Stimulated activated naive CD8-positive, alpha-beta T cell treated with anti-CD3 and anti-CD28 coated beads, Interleukin-15, Interleukin-2, amounts not matched to agents 100 ng/mL and 50 ng/mL, for 24 hours (primary cell): ENCODE measurements at regions not wholly inside any gene's neighbourhood (a gene's known extent, or its start where the extent isn't known, plus 50 kb on each side); places are given as distances from the start of the nearest gene placed in this dataset.
"Not testable (repeated sequence)": the region's sequence is repeated elsewhere in the genome, so short reads cannot be mapped to it uniquely, and the experiment has no call there.

Experiments
- H3K27ac Mint-ChIP-seq: one replicate; pipeline ENCODE4 v1.8.0; 2021; ENCODE audit warnings: mild to moderate bottlenecking, mixed read lengths
- H3K27me3 Mint-ChIP-seq: one replicate; pipeline ENCODE4 v1.8.0; 2021; ENCODE audit warnings: mixed read lengths
- H3K36me3 Mint-ChIP-seq: one replicate; pipeline ENCODE4 v1.8.0; 2021; ENCODE audit warnings: low read depth, mixed read lengths
- H3K4me1 Mint-ChIP-seq: one replicate; pipeline ENCODE4 v1.8.0; 2021; ENCODE audit warnings: low read depth, mixed read lengths
- H3K4me3 Mint-ChIP-seq: one replicate; pipeline ENCODE4 v1.8.0; 2021; ENCODE audit warnings: mild to moderate bottlenecking, mixed read lengths
- H3K9me3 Mint-ChIP-seq: one replicate; pipeline ENCODE4 v1.8.0; 2021; ENCODE audit warnings: mixed read lengths

DNA sequence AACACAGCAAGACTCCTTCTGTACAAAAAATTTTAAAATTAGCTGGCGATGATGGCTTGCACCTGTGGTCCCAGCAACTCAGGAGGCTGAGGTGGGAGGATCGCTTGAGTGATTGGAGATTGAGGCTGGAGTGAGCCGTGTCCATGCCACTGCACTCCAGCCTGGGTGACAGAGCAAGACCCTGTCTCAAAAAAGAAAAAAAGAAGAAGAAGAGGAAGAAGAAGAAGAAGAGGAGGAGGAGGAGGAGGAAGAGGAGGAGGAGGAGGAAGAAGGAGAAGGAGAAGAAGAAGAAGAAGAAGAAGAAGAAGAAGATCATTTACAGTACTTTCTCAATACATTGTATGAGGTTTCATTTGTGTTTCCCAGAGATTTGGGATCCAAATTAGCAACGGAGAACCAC lies 94.7 kb upstream of the IPO9 start:
- not testable (repeated sequence) for H3K36me3 Mint-ChIP-seq, H3K9me3 Mint-ChIP-seq, H3K4me3 Mint-ChIP-seq, H3K4me1 Mint-ChIP-seq, H3K27ac Mint-ChIP-seq
- peaks cover 11% of the 10 kb centered on the region for H3K27me3 Mint-ChIP-seq

DNA sequence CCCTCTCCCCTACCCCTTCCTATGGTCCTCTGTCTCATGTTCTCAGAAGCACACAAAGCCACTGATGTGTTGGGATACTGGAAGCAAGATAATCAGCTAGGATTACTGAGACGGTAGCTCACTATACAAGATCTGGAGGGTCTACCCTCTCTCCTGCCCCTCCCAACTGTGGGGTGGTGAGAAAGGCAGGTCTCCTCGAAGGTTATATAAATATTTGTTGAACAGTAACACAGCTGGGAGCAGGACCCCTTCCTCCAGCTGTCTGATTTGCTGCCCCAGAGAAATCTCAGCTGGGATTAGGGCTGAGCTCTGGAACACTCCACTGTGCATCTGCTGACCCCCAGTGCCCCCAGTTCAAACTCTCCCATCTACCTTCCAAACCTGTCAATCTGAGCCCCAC lies 94.2 kb upstream of the IPO9 start:
- no peak overlapping the region for H3K27ac Mint-ChIP-seq
- H3K4me3 Mint-ChIP-seq: no peak overlapping the region
- H3K4me1 Mint-ChIP-seq: peaks cover 10% of the 10 kb centered on the region
- H3K27me3 Mint-ChIP-seq: peaks cover 11% of the 10 kb centered on the region
- H3K36me3 Mint-ChIP-seq: no peaks in the 10 kb centered on the region
- no peaks in the 10 kb centered on the region for H3K9me3 Mint-ChIP-seq

DNA sequence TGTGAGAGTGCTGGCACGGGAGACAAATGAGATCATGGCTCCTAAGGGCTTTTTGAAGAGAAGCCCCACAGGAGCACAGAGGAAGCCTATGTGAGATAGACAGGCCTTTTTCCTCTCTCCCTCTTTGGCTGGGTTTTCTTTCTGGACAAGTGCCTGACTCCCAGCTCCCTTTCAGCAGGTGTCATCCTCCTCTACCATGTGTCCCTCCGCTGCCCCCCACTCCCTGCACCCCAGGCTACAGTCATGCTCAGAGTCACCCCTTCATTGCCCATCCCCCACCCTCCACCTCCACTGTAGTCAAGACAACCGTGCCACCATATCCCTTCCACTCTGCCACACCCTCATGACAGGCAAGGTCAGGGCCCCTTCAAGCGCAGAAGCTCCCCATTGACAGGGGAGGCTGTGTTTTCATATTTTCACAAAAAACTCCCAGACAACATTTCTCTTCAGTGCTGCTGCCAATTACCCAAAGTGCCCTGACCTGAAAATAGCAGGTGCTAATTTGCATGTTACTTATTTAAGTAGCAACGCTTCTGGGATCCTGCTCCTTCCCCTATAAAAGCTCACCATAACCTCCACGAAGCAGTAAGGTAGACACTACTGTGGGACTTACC lies 92.1 kb upstream of the IPO9 start:
- H3K27ac Mint-ChIP-seq: no peak overlapping the region
- peaks cover 17% of the 10 kb centered on the region for H3K27me3 Mint-ChIP-seq
- no peaks in the 10 kb centered on the region for H3K9me3 Mint-ChIP-seq
- H3K36me3 Mint-ChIP-seq: no peaks in the 10 kb centered on the region
- peaks cover 17% of the 10 kb centered on the region for H3K4me1 Mint-ChIP-seq
- no peak overlapping the region for H3K4me3 Mint-ChIP-seq

DNA sequence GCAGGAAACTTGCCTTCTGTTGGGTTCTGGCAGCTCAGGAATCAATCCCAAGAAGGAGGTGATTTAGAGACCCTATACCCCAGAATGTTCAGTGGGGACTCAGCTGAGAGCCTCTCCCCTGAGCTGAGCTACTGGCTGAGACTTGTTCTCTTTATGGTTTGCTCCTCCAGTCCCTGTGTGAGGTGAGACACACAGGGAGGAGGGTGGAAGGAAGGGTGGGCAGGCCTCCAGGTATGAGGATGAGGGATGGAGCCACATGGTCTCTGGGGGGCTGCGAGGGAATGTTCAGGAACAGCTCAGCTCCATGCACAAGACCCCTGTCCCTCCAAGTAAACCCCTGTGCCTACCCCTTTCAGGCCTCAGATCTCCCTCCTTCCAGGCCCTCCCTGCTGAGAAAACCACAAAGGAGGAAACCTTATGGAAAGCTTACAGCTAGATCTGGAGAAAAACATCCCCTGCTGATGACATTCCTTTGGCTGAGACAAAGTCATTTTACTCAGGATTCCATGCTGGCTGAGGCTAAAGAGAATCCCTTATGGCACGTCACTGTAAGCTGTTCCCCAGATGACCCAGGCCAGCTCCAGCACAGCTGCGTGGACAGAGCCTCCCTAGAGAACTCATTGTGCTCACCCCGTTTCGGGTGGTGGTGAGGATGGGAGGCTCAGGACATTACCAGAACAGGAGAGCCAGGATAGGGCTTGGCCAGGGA lies 91.5 kb upstream of the IPO9 start:
- Mint-ChIP-seq H3K4me1 (peaks cover 17% of the 10 kb centered on the region), H3K36me3 (no peaks in the 10 kb centered on the region), H3K27ac (no peak overlapping the region), H3K27me3 (peaks cover 17% of the 10 kb centered on the region), H3K9me3 (no peaks in the 10 kb centered on the region), H3K4me3 (no peak overlapping the region)

DNA sequence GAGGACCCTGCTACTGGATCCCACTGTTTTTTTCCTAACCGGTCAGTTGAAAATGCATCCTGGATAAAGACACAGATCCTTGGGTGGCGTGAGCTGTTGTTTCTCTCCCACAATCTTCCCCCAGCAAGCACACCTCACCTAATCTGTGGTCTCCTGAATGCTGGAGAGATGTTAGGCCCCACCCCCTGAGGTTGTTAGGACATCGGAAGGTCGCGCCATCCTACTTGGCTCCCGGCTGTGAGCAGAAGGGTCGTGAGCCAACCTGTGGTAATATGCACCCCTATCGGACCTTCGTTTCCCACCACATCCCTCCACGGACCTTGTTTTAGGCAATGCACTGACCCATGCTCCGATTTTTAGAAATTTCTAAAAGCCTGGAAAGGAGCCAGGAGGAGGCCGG lies 89.9 kb upstream of the IPO9 start:
- no peaks in the 10 kb centered on the region for H3K9me3 Mint-ChIP-seq
- no peaks in the 10 kb centered on the region for H3K36me3 Mint-ChIP-seq
- H3K27me3 Mint-ChIP-seq: peaks cover 17% of the 10 kb centered on the region
- H3K4me1 Mint-ChIP-seq: peaks cover 17% of the 10 kb centered on the region
- H3K4me3 Mint-ChIP-seq: peak overlapping the region; percentile 82
- no peak overlapping the region for H3K27ac Mint-ChIP-seq

DNA sequence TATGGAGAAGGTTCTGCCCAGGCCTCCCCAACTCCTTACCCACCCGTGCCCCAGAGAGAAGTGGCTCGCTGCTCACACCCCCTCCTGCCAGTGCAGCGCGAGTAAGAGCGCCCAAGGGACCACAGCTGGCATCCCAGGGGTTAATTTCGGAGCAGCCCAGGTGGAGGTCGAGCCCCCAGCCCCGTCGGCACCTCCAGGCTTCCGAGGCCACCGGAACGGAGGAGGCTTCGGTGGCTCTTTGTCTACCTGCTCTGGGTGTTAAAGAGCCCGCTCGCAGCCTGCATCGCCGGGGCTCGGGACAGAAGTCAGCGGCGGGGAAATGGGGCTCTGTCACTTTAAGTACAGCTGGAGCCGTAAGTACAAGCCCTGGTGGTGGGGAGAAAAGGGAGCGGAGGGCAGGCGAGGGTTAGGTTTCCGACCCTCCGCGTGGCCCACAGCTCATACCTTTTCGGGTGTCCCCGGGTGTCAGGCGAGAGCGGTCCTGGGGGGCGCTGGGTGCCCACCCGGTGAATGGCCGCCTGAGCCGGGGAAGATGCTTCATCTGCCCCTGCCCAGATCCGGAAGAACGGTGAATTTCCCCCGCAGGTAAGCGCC lies 89.4 kb upstream of the IPO9 start:
- H3K4me1 Mint-ChIP-seq: peaks cover 17% of the 10 kb centered on the region
- H3K27ac Mint-ChIP-seq: no peak overlapping the region
- peaks cover 17% of the 10 kb centered on the region for H3K27me3 Mint-ChIP-seq
- no peaks in the 10 kb centered on the region for H3K36me3 Mint-ChIP-seq
- peak overlapping the region; percentile 82 for H3K4me3 Mint-ChIP-seq
- no peaks in the 10 kb centered on the region for H3K9me3 Mint-ChIP-seq

DNA sequence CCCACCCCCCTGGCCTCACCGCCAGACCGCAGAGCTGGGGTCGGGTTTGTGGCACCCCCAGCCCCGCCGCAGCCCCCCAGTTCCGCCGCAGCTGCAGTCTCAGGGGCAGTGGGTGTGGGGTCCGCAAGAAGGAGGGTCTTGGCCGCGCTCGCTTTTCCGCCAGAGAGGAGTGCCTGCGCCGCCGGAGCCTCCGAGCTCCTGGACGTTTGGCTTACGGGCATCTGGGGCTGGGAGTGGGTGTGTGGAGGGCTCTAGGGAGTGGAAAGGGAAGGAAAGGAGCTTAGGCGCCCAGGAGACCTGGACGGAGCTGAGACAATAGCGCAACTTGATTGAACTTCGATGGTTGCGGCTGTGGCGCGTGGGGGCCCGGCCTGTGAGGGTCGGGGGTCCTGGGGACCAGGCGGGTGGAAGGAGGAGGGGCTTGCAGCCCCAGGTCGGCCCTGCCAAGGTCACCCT lies 88.8 kb upstream of the IPO9 start:
- no peak overlapping the region for H3K27ac Mint-ChIP-seq
- no peaks in the 10 kb centered on the region for H3K36me3 Mint-ChIP-seq
- H3K4me1 Mint-ChIP-seq: peaks cover 17% of the 10 kb centered on the region

DNA sequence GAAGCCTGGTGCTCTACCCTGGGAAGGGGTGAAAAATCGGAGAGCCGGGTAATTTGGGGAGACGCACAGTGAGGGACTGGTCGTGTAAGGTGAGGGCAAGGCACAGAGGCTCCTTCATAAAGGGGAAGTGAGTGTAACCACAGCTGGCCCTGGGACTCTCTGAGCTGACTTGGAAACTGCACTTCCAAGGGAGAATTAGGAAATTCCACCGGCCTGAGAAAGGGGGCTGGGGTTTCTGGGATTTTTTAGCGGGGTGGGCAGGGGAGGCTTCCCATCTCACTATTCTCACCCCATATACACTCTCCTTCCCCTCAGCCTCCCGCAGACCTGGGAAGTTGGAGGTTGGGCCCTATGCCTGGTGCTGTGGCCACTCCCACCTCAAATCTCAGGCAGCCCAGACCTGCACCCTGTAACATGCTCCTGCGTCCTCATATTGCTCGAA lies 88.3 kb upstream of the IPO9 start:
- H3K36me3 Mint-ChIP-seq: no peaks in the 10 kb centered on the region
- peak overlapping the region; percentile 76 for H3K4me3 Mint-ChIP-seq
- peaks cover 17% of the 10 kb centered on the region for H3K4me1 Mint-ChIP-seq
- H3K27me3 Mint-ChIP-seq: peaks cover 17% of the 10 kb centered on the region
- no peak overlapping the region for H3K27ac Mint-ChIP-seq
- H3K9me3 Mint-ChIP-seq: no peaks in the 10 kb centered on the region

More for the DNA sequence above, 88.8 kb upstream of the IPO9 start:
- Mint-ChIP-seq H3K27me3 (peaks cover 17% of the 10 kb centered on the region), H3K4me3 (peak overlapping the region; percentile 82), H3K9me3 (no peaks in the 10 kb centered on the region)

DNA sequence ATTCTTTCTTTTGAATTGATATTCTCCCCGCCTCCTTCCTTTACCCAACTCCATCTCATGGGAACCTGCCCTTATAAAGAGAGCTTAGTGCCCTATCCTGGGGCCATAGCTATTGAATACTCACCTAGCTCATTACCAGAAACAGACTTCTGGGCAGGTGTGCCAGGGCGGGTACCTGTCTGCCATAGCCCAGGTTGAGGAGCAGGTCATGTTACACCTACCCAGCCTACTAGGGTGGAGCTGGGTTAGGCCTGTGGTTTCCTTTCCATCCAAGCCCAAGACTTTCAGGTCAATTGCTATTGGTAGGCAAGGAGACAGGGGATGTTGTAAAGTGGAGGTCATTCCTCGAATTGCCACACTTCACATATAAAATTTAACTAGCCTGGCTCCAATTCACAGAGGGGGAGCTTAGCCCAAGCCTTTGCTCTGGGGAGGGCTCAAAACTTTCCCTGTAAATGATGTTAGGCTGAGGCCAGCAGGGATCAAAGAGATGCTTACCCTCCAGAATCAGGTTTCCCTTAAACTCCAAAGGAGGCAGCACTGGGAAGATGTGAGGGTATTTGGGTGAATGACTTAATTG lies 87.1 kb upstream of the IPO9 start:
- Mint-ChIP-seq H3K9me3 (no peaks in the 10 kb centered on the region), H3K4me1 (peaks cover 17% of the 10 kb centered on the region), H3K27ac (no peak overlapping the region), H3K4me3 (no peak overlapping the region), H3K27me3 (peaks cover 17% of the 10 kb centered on the region), H3K36me3 (no peaks in the 10 kb centered on the region)

DNA sequence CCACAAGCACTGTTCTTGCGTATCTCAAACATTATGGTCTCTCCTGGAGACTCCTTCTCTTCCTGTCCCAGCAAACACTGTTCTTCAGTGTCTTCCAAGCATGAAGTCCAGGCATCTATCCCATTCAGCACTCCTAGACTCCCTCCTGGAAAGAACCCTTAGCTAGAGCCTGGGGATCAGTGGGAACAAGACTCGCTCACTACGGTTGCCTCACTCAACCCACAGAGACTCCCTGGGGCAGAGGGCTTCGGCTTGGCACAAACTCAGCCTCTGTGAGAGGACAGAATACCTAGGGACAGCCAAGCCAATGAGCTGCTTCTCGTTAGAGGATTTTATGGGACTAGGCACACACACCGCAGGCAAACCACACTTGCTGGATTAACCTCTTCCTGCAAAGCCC lies 86.5 kb upstream of the IPO9 start:
- H3K27me3 Mint-ChIP-seq: peaks cover 16% of the 10 kb centered on the region
- H3K4me3 Mint-ChIP-seq: no peak overlapping the region
- peaks cover 17% of the 10 kb centered on the region for H3K4me1 Mint-ChIP-seq
- no peaks in the 10 kb centered on the region for H3K36me3 Mint-ChIP-seq
- no peak overlapping the region for H3K27ac Mint-ChIP-seq
- no peaks in the 10 kb centered on the region for H3K9me3 Mint-ChIP-seq

DNA sequence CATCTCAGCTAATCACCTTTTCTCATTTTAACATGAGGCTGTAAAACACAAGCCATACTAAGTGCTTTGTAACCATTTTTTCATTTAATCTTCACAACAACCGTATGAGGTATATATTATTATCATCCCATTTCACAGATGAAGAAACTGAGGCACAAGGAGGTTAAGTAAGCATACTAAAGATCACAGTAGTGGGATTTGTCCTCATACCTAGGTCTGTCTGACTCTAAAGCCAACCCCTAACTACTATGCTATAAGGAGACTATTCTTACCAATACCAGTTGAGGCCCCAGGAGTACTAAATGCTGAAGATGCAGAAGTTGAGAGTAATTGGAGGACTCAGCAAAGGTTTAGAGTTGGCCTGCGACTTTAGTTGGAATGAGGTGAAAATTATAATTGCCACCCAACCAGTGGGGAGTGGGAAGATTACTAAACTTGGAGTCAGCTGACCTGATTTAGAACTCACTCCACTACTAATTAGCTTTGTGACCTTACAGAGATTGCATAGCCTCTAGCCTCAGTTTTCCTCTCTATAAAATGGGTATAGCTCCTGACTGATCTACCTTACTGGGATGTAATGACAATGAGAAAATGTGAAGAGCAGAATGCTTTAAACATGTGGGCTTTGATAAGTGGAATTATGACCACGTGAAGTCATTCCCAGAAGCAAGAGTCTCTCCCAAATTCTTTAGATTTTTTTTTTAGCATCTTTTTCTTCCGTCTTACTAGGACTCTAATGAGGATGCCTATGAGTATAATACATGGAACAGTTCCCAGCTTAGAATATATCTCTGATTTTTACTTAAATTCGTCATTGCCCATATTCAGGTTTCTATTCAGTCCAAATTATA lies 85.8 kb upstream of the IPO9 start:
- no peak overlapping the region for H3K27ac Mint-ChIP-seq
- no peak overlapping the region for H3K4me3 Mint-ChIP-seq
- no peaks in the 10 kb centered on the region for H3K36me3 Mint-ChIP-seq
- peaks cover 10% of the 10 kb centered on the region for H3K27me3 Mint-ChIP-seq
- no peaks in the 10 kb centered on the region for H3K9me3 Mint-ChIP-seq
- H3K4me1 Mint-ChIP-seq: peaks cover 17% of the 10 kb centered on the region

DNA sequence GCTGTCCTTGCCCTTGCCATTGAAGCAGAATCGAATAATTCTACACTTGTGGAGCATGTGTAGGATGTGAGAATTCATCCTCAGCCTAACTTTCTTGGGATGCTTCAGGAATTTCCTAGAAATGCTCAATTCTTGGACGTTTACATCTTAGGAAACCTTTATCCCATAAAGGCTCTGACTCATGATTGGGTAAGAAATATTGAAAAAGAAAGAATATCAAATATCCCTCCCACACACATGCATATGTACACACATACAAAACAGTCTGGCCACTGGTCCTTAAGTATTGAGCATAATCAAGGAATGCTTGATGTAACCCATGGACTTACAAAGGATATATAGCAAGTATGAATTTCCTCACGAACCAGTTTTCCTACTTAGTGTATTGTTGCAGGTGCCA lies 83.9 kb upstream of the IPO9 start:
- Mint-ChIP-seq H3K9me3 (no peaks in the 10 kb centered on the region), H3K4me3 (no peak overlapping the region), H3K27ac (no peak overlapping the region), H3K36me3 (no peaks in the 10 kb centered on the region), H3K4me1 (peaks cover 7% of the 10 kb centered on the region), H3K27me3 (peaks cover 6% of the 10 kb centered on the region)

DNA sequence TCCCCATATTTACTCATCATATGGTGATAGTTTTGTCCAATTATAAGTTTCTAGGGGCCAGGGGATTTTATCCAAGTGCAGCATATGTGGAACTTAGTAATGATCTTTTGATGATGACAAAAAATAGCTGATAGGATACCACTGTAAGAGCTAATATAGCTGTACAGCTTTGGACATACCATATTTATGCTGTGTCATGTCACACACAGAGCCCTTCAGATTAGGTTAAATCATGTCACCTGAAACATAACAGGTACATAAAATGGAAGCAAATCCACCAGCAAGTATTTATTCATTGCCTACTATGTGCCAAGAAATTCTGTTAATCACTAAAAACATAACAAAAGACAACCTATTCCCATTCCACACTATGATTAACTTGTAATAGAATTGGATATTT lies 82.8 kb upstream of the IPO9 start:
- Mint-ChIP-seq H3K4me3 (no peak overlapping the region), H3K36me3 (no peaks in the 10 kb centered on the region), H3K27ac (no peak overlapping the region), H3K27me3 (no peaks in the 10 kb centered on the region), H3K4me1 (peaks cover 7% of the 10 kb centered on the region), H3K9me3 (no peaks in the 10 kb centered on the region)

DNA sequence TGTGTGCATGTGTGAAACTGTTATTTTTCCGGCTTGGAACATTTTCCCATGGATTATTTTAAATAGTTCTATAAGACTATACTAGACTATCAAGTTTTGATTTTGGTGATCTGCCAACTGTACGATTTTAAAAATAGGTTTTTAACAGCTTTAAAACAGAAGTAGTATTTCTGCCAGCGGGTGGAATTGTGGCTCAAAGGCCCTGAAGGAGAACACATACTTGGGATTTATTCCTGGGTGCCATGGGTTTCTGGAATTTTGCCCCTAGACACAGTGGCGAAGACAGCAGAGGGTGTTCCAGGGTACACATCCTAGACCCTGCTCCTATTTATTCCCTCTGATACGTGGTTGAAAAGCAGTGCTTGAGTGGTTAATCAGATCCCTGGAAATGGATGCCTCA lies 81.7 kb upstream of the IPO9 start:
- H3K4me3 Mint-ChIP-seq: no peak overlapping the region
- H3K27me3 Mint-ChIP-seq: no peaks in the 10 kb centered on the region
- H3K27ac Mint-ChIP-seq: no peak overlapping the region

More for the DNA sequence above, 81.7 kb upstream of the IPO9 start:
- Mint-ChIP-seq H3K36me3 (no peaks in the 10 kb centered on the region), H3K9me3 (no peaks in the 10 kb centered on the region), H3K4me1 (peaks cover 7% of the 10 kb centered on the region)
